ENCODE measurements at regions not wholly inside any gene's neighbourhood (a gene's known extent, or its start where the extent isn't known, plus 50 kb on each side); places are given as distances from the start of the nearest gene placed in this dataset.

GRCh38 chr12:90028635-90029051, 320.0 kb upstream of the ATP2B1 start:
- FAIRE-seq (peak; percentile 70), DNase-seq (ENCODE audit: insufficient read length, low spot score) (no peak)
- TF ChIP-seq POLR2A (IDR thresholded peaks at IDR 0.05; ENCODE audit: low read depth, low read length) = no peak

- no peak for DNase-seq (ENCODE audit: insufficient read length, low spot score)
- no peak for TF ChIP-seq POLR2A (IDR thresholded peaks at IDR 0.05; ENCODE audit: low read depth, low read length)
- FAIRE-seq = peak; percentile 55
Measured at GRCh38 chr12:90027889-90028634, 319.4 kb upstream of the ATP2B1 start.

- FAIRE-seq (no peak), DNase-seq (ENCODE audit: insufficient read length, low spot score) (no peak)
Measured at GRCh38 chr12:90027041-90027440, 318.4 kb upstream of the ATP2B1 start.

GRCh38 chr12:90026516-90026915, 317.9 kb upstream of the ATP2B1 start:
- DNase-seq (ENCODE audit: insufficient read length, low spot score) (no peak), FAIRE-seq (no peak)
- TF ChIP-seq POLR2A (IDR thresholded peaks at IDR 0.05; ENCODE audit: low read depth, low read length) = no peak

More at GRCh38 chr12:90027041-90027440, 318.4 kb upstream of the ATP2B1 start:
- TF ChIP-seq POLR2A (IDR thresholded peaks at IDR 0.05; ENCODE audit: low read depth, low read length) = no peak

- no peak for TF ChIP-seq POLR2A (IDR thresholded peaks at IDR 0.05; ENCODE audit: low read depth, low read length)
- DNase-seq (ENCODE audit: insufficient read length, low spot score) (no peak), FAIRE-seq (no peak)
Measured at GRCh38 chr12:90024262-90024661, 315.6 kb upstream of the ATP2B1 start.

- no peak for TF ChIP-seq POLR2A (IDR thresholded peaks at IDR 0.05; ENCODE audit: low read depth, low read length)
- FAIRE-seq = peak; percentile 61
- DNase-seq (ENCODE audit: insufficient read length, low spot score) = no peak
Measured at GRCh38 chr12:90023207-90023900, 314.7 kb upstream of the ATP2B1 start.

- TF ChIP-seq POLR2A (IDR thresholded peaks at IDR 0.05; ENCODE audit: low read depth, low read length) = no peak
- DNase-seq (ENCODE audit: insufficient read length, low spot score) = no peak
- no peak for FAIRE-seq
Measured at GRCh38 chr12:90021795-90022440, 313.3 kb upstream of the ATP2B1 start.

GRCh38 chr12:90020881-90021280, 312.2 kb upstream of the ATP2B1 start:
- no peak for TF ChIP-seq POLR2A (IDR thresholded peaks at IDR 0.05; ENCODE audit: low read depth, low read length)
- no peak for DNase-seq (ENCODE audit: insufficient read length, low spot score)
- no peak for FAIRE-seq

- TF ChIP-seq POLR2A (IDR thresholded peaks at IDR 0.05; ENCODE audit: low read depth, low read length) = no peak
- DNase-seq (ENCODE audit: insufficient read length, low spot score) = no peak
- no peak for FAIRE-seq
Measured at GRCh38 chr12:90020436-90020835, 311.8 kb upstream of the ATP2B1 start.

GRCh38 chr12:90020014-90020413, 311.4 kb upstream of the ATP2B1 start:
- DNase-seq (ENCODE audit: insufficient read length, low spot score) (no peak), FAIRE-seq (no peak)
- no peak for TF ChIP-seq POLR2A (IDR thresholded peaks at IDR 0.05; ENCODE audit: low read depth, low read length)

- no peak for FAIRE-seq
- no peak for TF ChIP-seq POLR2A (IDR thresholded peaks at IDR 0.05; ENCODE audit: low read depth, low read length)
- DNase-seq (ENCODE audit: insufficient read length, low spot score) = no peak
Measured at GRCh38 chr12:90017316-90017715, 308.7 kb upstream of the ATP2B1 start.

GRCh38 chr12:90015228-90015627, 306.6 kb upstream of the ATP2B1 start:
- DNase-seq (ENCODE audit: insufficient read length, low spot score) = no peak
- TF ChIP-seq POLR2A (IDR thresholded peaks at IDR 0.05; ENCODE audit: low read depth, low read length) = no peak
- FAIRE-seq = peak; percentile 68

GRCh38 chr12:90013409-90013808, 304.8 kb upstream of the ATP2B1 start:
- DNase-seq (ENCODE audit: insufficient read length, low spot score) (no peak), FAIRE-seq (no peak)
- TF ChIP-seq POLR2A (IDR thresholded peaks at IDR 0.05; ENCODE audit: low read depth, low read length) = no peak

GRCh38 chr12:90010089-90010488, 301.5 kb upstream of the ATP2B1 start:
- no peak for TF ChIP-seq POLR2A (IDR thresholded peaks at IDR 0.05; ENCODE audit: low read depth, low read length)
- no peak for DNase-seq (ENCODE audit: insufficient read length, low spot score)
- no peak for FAIRE-seq
